ENCODE measurements at regions not wholly inside any gene's neighbourhood (a gene's known extent, or its start where the extent isn't known, plus 50 kb on each side); places are given as distances from the start of the nearest gene placed in this dataset.

DNA sequence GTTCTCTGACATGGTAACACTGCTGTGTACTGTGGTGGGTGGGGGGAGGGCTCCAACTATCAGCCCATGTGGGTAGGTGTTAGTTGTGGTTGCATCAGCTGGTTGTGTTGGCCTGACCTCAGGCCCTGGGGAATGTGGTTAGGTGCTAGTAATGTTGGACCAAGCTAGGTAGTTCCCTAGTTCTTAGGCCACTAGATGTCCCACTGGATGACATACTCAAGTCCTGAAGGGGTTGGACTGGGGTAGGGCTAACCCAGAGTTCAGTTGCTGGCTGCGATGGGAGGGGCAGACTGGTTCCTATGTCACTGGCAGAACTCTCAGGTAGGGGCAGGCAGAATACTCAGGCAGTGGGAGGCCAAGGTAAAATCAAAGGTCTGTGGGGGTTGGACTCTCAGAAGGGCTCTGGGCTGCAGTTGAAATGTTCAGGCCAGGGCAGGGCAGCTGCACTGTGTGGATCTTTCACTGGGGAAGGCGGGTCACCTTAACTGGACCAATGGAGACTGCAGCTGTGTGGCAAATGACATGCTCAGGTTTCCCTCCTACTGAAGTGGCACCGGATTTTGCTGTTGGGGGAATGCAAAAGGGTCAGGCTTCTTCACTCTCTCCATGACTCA, 870.7 kb downstream of the LRRIQ3 start:
- no peak for DNase-seq (ENCODE audit: low read depth in 1 of 2, low spot score in 1 of 2)
- WGBS (ENCODE audit: missing lambda C conversion rate), result 0% methylated on average over 3 of the region's 3 CpGs
- no peak for ATAC-seq
- no peak overlapping the region for H3K4me2 ChIP-seq
- POLR2A ChIA-PET, result no interaction called here
- H3K4me3 ChIP-seq, result no peak overlapping the region
- no peaks in the 10 kb centered on the region for H3K9me3 ChIP-seq
- no peak for TF ChIP-seq RFX5 (IDR thresholded peaks at IDR 0.05)
- TF ChIP-seq ZC3H11A (IDR thresholded peaks at IDR 0.05), result no peak
- TF ChIP-seq JUNB (IDR thresholded peaks at IDR 0.05), result no peak
- TF ChIP-seq RARB (CRISPR knock-in tag; IDR thresholded peaks at IDR 0.05), result no peak
- TF ChIP-seq MAFK (IDR thresholded peaks at IDR 0.05; ENCODE audit: partially characterized antibody), result no peak
- TF ChIP-seq CBX8 (IDR thresholded peaks at IDR 0.05), result no peak
- TF ChIP-seq CBX2 (IDR thresholded peaks at IDR 0.05; ENCODE audit: borderline replicate concordance, low read depth), result no peak
- no peak for TF ChIP-seq POLR2A (IDR thresholded peaks at IDR 0.05; ENCODE audit: low read length)
- no peak for TF ChIP-seq NR3C1 (IDR thresholded peaks at IDR 0.05)
- TF ChIP-seq CHD4 (IDR thresholded peaks at IDR 0.05; ENCODE audit: borderline replicate concordance), result no peak
- no peak for TF ChIP-seq E2F6 (IDR thresholded peaks at IDR 0.05; ENCODE audit: borderline replicate concordance, low read depth)
- TF ChIP-seq EHMT2 (IDR thresholded peaks at IDR 0.05; ENCODE audit: low read depth), result no peak
- TF ChIP-seq, protein P1, sequence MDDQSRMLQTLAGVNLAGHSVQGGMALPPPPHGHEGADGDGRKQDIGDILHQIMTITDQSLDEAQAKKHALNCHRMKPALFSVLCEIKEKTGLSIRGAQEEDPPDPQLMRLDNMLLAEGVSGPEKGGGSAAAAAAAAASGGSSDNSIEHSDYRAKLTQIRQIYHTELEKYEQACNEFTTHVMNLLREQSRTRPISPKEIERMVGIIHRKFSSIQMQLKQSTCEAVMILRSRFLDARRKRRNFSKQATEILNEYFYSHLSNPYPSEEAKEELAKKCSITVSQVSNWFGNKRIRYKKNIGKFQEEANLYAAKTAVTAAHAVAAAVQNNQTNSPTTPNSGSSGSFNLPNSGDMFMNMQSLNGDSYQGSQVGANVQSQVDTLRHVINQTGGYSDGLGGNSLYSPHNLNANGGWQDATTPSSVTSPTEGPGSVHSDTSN (IDR thresholded peaks at IDR 0.05), result no peak
- no peak for TF ChIP-seq RNF2 (IDR thresholded peaks at IDR 0.05; ENCODE audit: borderline replicate concordance, low read depth)
- no peak for TF ChIP-seq HOXA7 (CRISPR knock-in tag; IDR thresholded peaks at IDR 0.05)
- TF ChIP-seq NFE2L2 (conservative IDR thresholded peaks at IDR 0.05; ENCODE audit: low read length), result no peak
- TF ChIP-seq CHD2 (IDR thresholded peaks at IDR 0.05; ENCODE audit: low read length, partially characterized antibody), result no peak
- no peak for TF ChIP-seq HOXB13 (CRISPR knock-in tag; IDR thresholded peaks at IDR 0.05; ENCODE audit: low read depth)
- TF ChIP-seq PHF8 (IDR thresholded peaks at IDR 0.05; ENCODE audit: borderline replicate concordance, low read depth), result no peak
- TF ChIP-seq ZNF302 (CRISPR knock-in tag; IDR thresholded peaks at IDR 0.05), result no peak
- FAIRE-seq, result no peak
- no peaks in the 10 kb centered on the region for H3K4me1 ChIP-seq
- no peak overlapping the region for H3K27ac ChIP-seq
- CTCF ChIA-PET, result no interaction called here

DNA sequence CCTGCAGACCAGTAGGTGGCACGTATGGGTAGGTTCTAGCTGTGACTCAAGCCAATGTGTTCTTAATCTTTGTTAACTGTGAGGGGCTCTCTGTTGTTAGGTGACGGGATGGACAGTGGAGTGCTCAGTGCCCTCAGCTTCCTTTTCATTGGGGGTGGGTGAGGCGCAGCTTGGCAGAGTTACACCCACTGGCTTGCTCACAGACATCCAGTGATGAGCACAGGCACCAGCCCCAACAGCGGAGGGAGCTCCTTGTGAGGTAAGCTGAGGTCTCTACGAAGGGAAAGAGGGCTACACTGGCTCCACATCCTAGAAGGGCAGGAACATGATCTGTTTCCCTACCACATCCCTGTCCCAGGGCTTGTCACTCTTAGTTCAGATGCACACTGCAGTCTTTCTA, 871.3 kb downstream of the LRRIQ3 start:
- no peak overlapping the region for H3K4me3 ChIP-seq
- no peak for FAIRE-seq
- no peaks in the 10 kb centered on the region for H3K4me1 ChIP-seq
- H3K27ac ChIP-seq, result no peak overlapping the region
- WGBS (ENCODE audit: missing lambda C conversion rate), result 16% methylated on average over 5 of the region's 5 CpGs
- no peaks in the 10 kb centered on the region for H3K9me3 ChIP-seq
- no peak for ATAC-seq
- DNase-seq (ENCODE audit: low read depth in 1 of 2, low spot score in 1 of 2), result no peak
- no peak for TF ChIP-seq RAD21 (conservative IDR thresholded peaks at IDR 0.05 in 1 of 2, IDR thresholded peaks at IDR 0.05 in 1 of 2)
- TF ChIP-seq RNF2 (IDR thresholded peaks at IDR 0.05; ENCODE audit: borderline replicate concordance, low read depth), result no peak
- TF ChIP-seq GATA3 (IDR thresholded peaks at IDR 0.05; ENCODE audit: borderline replicate concordance), result no peak
- no peak for TF ChIP-seq MAX (IDR thresholded peaks at IDR 0.05)
- TF ChIP-seq RCOR1 (IDR thresholded peaks at IDR 0.05; ENCODE audit: low read depth, low read length), result no peak
- TF ChIP-seq, protein P2, sequence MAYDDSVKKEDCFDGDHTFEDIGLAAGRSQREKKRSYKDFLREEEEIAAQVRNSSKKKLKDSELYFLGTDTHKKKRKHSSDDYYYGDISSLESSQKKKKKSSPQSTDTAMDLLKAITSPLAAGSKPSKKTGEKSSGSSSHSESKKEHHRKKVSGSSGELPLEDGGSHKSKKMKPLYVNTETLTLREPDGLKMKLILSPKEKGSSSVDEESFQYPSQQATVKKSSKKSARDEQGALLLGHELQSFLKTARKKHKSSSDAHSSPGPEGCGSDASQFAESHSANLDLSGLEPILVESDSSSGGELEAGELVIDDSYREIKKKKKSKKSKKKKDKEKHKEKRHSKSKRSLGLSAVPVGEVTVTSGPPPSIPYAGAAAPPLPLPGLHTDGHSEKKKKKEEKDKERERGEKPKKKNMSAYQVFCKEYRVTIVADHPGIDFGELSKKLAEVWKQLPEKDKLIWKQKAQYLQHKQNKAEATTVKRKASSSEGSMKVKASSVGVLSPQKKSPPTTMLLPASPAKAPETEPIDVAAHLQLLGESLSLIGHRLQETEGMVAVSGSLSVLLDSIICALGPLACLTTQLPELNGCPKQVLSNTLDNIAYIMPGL (CRISPR knock-in tag; IDR thresholded peaks at IDR 0.05; ENCODE audit: borderline replicate concordance), result no peak
- TF ChIP-seq TP53 (CRISPR knock-in tag; IDR thresholded peaks at IDR 0.05), result no peak
- TF ChIP-seq HOXA7 (CRISPR knock-in tag; IDR thresholded peaks at IDR 0.05), result no peak
- TF ChIP-seq E2F6 (IDR thresholded peaks at IDR 0.05; ENCODE audit: borderline replicate concordance, low read depth), result no peak
- no peak for TF ChIP-seq SREBF2 (IDR thresholded peaks at IDR 0.05)
- TF ChIP-seq CHD2 (IDR thresholded peaks at IDR 0.05; ENCODE audit: low read length, partially characterized antibody), result no peak
- no peak for TF ChIP-seq ZFP36 (IDR thresholded peaks at IDR 0.05; ENCODE audit: borderline replicate concordance, partially characterized antibody)
- no peak overlapping the region for H3K4me2 ChIP-seq
- CTCF ChIA-PET, result no interaction called here
- POLR2A ChIA-PET, result no interaction called here
